ENCODE measurements at regions not wholly inside any gene's neighbourhood (a gene's known extent, or its start where the extent isn't known, plus 50 kb on each side); places are given as distances from the start of the nearest gene placed in this dataset.

GRCh38 chr7:54201501-54201900, 340.7 kb upstream of the VSTM2A start:
- TF ChIP-seq, protein P1, sequence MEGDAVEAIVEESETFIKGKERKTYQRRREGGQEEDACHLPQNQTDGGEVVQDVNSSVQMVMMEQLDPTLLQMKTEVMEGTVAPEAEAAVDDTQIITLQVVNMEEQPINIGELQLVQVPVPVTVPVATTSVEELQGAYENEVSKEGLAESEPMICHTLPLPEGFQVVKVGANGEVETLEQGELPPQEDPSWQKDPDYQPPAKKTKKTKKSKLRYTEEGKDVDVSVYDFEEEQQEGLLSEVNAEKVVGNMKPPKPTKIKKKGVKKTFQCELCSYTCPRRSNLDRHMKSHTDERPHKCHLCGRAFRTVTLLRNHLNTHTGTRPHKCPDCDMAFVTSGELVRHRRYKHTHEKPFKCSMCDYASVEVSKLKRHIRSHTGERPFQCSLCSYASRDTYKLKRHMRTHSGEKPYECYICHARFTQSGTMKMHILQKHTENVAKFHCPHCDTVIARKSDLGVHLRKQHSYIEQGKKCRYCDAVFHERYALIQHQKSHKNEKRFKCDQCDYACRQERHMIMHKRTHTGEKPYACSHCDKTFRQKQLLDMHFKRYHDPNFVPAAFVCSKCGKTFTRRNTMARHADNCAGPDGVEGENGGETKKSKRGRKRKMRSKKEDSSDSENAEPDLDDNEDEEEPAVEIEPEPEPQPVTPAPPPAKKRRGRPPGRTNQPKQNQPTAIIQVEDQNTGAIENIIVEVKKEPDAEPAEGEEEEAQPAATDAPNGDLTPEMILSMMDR (conservative IDR thresholded peaks at IDR 0.05) = no peak
- TF ChIP-seq EZH2 (IDR thresholded peaks at IDR 0.05; ENCODE audit: low read depth) = no peak
